K562 (cell line): ENCODE measurements at regions not wholly inside any gene's neighbourhood (a gene's known extent, or its start where the extent isn't known, plus 50 kb on each side); places are given as distances from the start of the nearest gene placed in this dataset.

ENCODE experiments used
- ATAC-seq: fragments of 200-7000 bp; cut with Tn5 transposase; 3 replicates; pipeline ENCODE4 v1.9.1; 2020; ENCODE audit warnings: moderate library complexity
- BruUV-seq: library from RNA; stranded (reverse); fragments of 400-500 nt; replicated peaks from 2 replicates; lab custom pipeline; 2021; lab: Mats Ljungman, UMichigan
- CTCF ChIA-PET: fragments of 300-600 bp; formaldehyde crosslinking; extraction: SDS; loops from one replicate; lab custom pipeline; 2021; ENCODE audit warnings: low intra/inter-chr PET ratio; lab: Yijun Ruan, JAX
- POLR2A ChIA-PET: fragments of 300-600, 350-650 bp; sonication (Branson Sonifier 250); formaldehyde crosslinking; extraction: SDS; loops from one replicate; lab custom pipeline; 2021; ENCODE audit warnings: antibody characterized with exemption, inconsistent platforms; lab: Yijun Ruan, JAX
- DNase-seq, 4 experiments: peaks; one replicate each; pipeline versions ENCODE4 v3.0.0 to v3.0.0-alpha.2; 2011 to 2018; ENCODE audit warnings: low spot score in 3 of 4, mixed read lengths in 3 of 4; ENCODE audit errors: extremely low read depth in 1 of 4
- FAIRE-seq: peaks from 2 replicates; lab custom pipeline; 2011; peaks lifted over from hg19 to GRCh38; lab: Jason Lieb, UNC
- H2AFZ ChIP-seq: 2 replicates; pipeline ENCODE4 v1.6.0; 2011; ENCODE audit warnings: low read depth, low read length, control low read depth, inconsistent platforms
- H3K27ac ChIP-seq: fragments of 200-600 bp; 3 replicates; pipeline ENCODE4 v1.8.0; 2011; ENCODE audit warnings: low read depth, mild to moderate bottlenecking, control low read depth, inconsistent platforms, low read length, moderate library complexity, mixed read lengths; ENCODE audit errors: extremely low read depth
- H3K27me3 ChIP-seq, 2 experiments: fragments of 300-600 bp in 1 of 2; 2 replicates in 1 of 2; 3 replicates in 1 of 2; pipeline versions ENCODE4 v1.6.0 to v1.8.0; 2011; ENCODE audit warnings: inconsistent platforms in 2 of 2, low read length in 2 of 2, mild to moderate bottlenecking in 1 of 2, mixed read lengths in 1 of 2, moderate library complexity in 1 of 2; ENCODE audit not compliant: control insufficient read depth in 2 of 2, insufficient read depth in 2 of 2
- H3K36me3 ChIP-seq: fragments of 300-600 bp; 3 replicates; pipeline ENCODE4 v1.8.0; 2011; ENCODE audit warnings: mild to moderate bottlenecking, low read length, inconsistent platforms; ENCODE audit not compliant: control insufficient read depth, insufficient read depth
- H3K4me1 ChIP-seq, 2 experiments: fragments of 200-600 bp in 1 of 2; replicated peaks in 1 of 2; 2 replicates in 1 of 2; 3 replicates in 1 of 2; pipeline versions ENCODE4 v1.5.1 to v1.8.0; 2011; ENCODE audit warnings: inconsistent platforms in 2 of 2, low read length in 2 of 2, mild to moderate bottlenecking in 1 of 2, mixed read lengths in 1 of 2, moderate library complexity in 1 of 2; ENCODE audit not compliant: control insufficient read depth in 2 of 2, insufficient read depth in 2 of 2
- H3K4me2 ChIP-seq: 2 replicates; pipeline ENCODE4 v1.6.1; 2011; ENCODE audit warnings: low read length, control low read depth, inconsistent platforms, mixed read lengths; ENCODE audit not compliant: insufficient read depth
- H3K4me3 ChIP-seq: fragments of 200-600 bp; sonication (generic), shearing (Covaris generic); 2 replicates; pipeline ENCODE4 v1.5.1; 2016; ENCODE audit warnings: control low read depth, inconsistent platforms
- H3K79me2 ChIP-seq: fragments of 200-600 bp; 3 replicates; pipeline ENCODE4 v1.8.0; 2011; ENCODE audit warnings: low read length, inconsistent platforms; ENCODE audit not compliant: control insufficient read depth, insufficient read depth
- H3K9ac ChIP-seq, 2 experiments: 2 replicates each; pipeline versions ENCODE4 v1.6.0 to v1.6.1; 2011; ENCODE audit warnings: low read depth in 2 of 2, low read length in 2 of 2, control low read depth in 1 of 2, inconsistent platforms in 1 of 2, mild to moderate bottlenecking in 1 of 2, mixed read lengths in 1 of 2; ENCODE audit not compliant: insufficient read depth in 1 of 2
- H3K9me1 ChIP-seq: one replicate; pipeline ENCODE4 v1.6.0; 2011; ENCODE audit warnings: inconsistent platforms, mild to moderate bottlenecking, low read length, moderate library complexity; ENCODE audit not compliant: control insufficient read depth, insufficient read depth
- H3K9me3 ChIP-seq: replicated peaks from 2 replicates; pipeline ENCODE4 v1.5.1; 2011; ENCODE audit warnings: low read depth, low read length, inconsistent platforms; ENCODE audit not compliant: control insufficient read depth, insufficient read depth
- H4K20me1 ChIP-seq: replicated peaks from 2 replicates; pipeline ENCODE4 v1.6.1; 2011; ENCODE audit warnings: low read length, inconsistent platforms, mixed read lengths; ENCODE audit not compliant: control insufficient read depth, insufficient read depth
- ATF7 ChIP-seq: fragments of 450-650 bp; IDR thresholded peaks from 2 replicates; pipeline ENCODE4 v1.7.1; 2014; ENCODE audit warnings: mild to moderate bottlenecking, moderate library complexity
- CSDE1 ChIP-seq, 2 experiments: fragments of 450-650 bp; IDR thresholded peaks; 2 replicates each; pipeline ENCODE4 v1.6.1; 2016; ENCODE audit warnings: mild to moderate bottlenecking in 1 of 2
- GTF2A2 ChIP-seq: IDR thresholded peaks from 2 replicates; pipeline ENCODE4 v1.6.1; 2016; ENCODE audit warnings: mild to moderate bottlenecking, missing genetic modification characterization, missing compliant biosample characterization
- HNRNPH1 ChIP-seq: fragments of 200-400 bp; formaldehyde crosslinking; optimal IDR thresholded peaks from 2 replicates; pipeline ENCODE3; 2017; ENCODE audit warnings: low read depth, mild to moderate bottlenecking, low read length, moderate library complexity
- PHF21A ChIP-seq: fragments of 450-650 bp; IDR thresholded peaks from 2 replicates; pipeline ENCODE4 v1.6.1; 2017; ENCODE audit warnings: low read depth, borderline replicate concordance
- PRPF4 ChIP-seq: fragments of 200-400 bp; formaldehyde crosslinking; IDR thresholded peaks from one replicate; pipeline ENCODE4 v1.6.1; 2017; ENCODE audit warnings: low read length, low read depth, mild to moderate bottlenecking; ENCODE audit not compliant: insufficient read depth, poor library complexity, severe bottlenecking
- SLC30A9 ChIP-seq: fragments of 250-450 bp; sonication (Bioruptor Pico); IDR thresholded peaks from 2 replicates; pipeline ENCODE4 v1.8.0; 2022; ENCODE audit warnings: mild to moderate bottlenecking, moderate library complexity
- SRSF7 ChIP-seq: fragments of 200-400 bp; formaldehyde crosslinking; optimal IDR thresholded peaks from 2 replicates; pipeline ENCODE3; 2017; ENCODE audit warnings: mild to moderate bottlenecking, low read depth, low read length
- U2AF2 ChIP-seq: fragments of 200-400 bp; formaldehyde crosslinking; optimal IDR thresholded peaks from 2 replicates; pipeline ENCODE3; 2017; ENCODE audit warnings: low read depth, mild to moderate bottlenecking, low read length
- WGBS: fragments of 100-300 bp; shearing (Covaris generic); methylation state at CpG from one replicate; pipeline ENCODE4 v1.1.6; 2016; ENCODE audit warnings: low coverage, mixed read lengths; ENCODE audit not compliant: insufficient coverage; ENCODE audit errors: missing lambda C conversion rate; 5-methylcytosine and 5-hydroxymethylcytosine counted together
- in situ Hi-C: fragments of 300-500 bp; cut with MboI; formaldehyde crosslinking; loops from 4 replicates; pipeline ENCODE4 v1.15.0; 2018; ENCODE audit warnings: inconsistent platforms, mixed read lengths
- intact Hi-C: fragments of 100-400 bp; cut with micrococcal nuclease; formaldehyde crosslinking; loops from 2 replicates; pipeline ENCODE4 v1.14.2; 2022
- TF ChIP-seq, protein P1 (sequence below): sonication (generic); formaldehyde crosslinking; IDR thresholded peaks from 2 replicates; pipeline ENCODE4 v1.8.1; 2023; ENCODE audit warnings: mild to moderate bottlenecking, missing genetic modification reagents, moderate library complexity
- TF ChIP-seq, protein P2 (sequence below): fragments of 200-800 bp; sonication (Bioruptor generic); IDR thresholded peaks from 2 replicates; pipeline ENCODE4 v1.6.1; 2017; ENCODE audit warnings: missing genetic modification characterization, missing compliant biosample characterization

DNA sequence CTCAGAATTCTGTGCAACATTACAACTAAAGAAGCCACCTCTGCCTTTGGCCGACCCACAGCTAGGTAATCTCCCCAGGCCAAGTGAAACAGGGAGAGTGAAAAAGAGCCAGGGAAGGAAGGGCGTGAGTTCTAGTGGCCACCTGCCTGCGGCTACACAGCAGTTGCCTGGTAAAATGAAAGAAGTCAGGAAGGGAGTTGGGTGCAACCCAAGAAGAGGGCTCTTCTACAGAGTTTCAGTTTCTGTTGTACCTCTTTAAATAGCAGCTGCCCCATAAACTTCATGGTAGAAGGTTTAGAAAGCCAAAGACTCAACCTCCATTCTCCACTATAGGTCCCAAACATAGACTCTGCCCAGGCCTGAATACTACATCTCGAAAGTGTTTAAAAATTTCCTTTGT lies 76.2 kb upstream of the TMEM168 start:
- no peak for FAIRE-seq
- POLR2A ChIA-PET: interaction anchor here (1.1 kb wide), 1 partner anchor 105 kb away, joined by 4 read pairs; no protein-coding TSS in a partner anchor
- Histone ChIP-seq H3K36me3 (no peaks in the 10 kb centered on the region), H3K79me2 (no peaks in the 10 kb centered on the region), H3K4me2 (no peak overlapping the region), H3K27me3 (no peaks in the 10 kb centered on the region), H4K20me1 (peaks cover 12% of the 10 kb centered on the region), H3K9ac (no peak overlapping the region), H3K9me1 (peaks cover 4% of the 10 kb centered on the region), H3K4me3 (no peak overlapping the region), H3K9me3 (no peaks in the 10 kb centered on the region), H3K4me1 (no peaks in the 10 kb centered on the region; a peak in 1 of 5 replicates), H2AFZ (no peak overlapping the region), H3K27ac (no peak overlapping the region)
- no peak for DNase-seq
- no TSS peak for BruUV-seq
- CTCF ChIA-PET: no interaction called here
- ATAC-seq: no peak
- in situ Hi-C loops (no loop called here), intact Hi-C loops (loop anchor here (5.0 kb wide), 1 partner anchor 174 kb away; no protein-coding TSS in a partner anchor)
- TF ChIP-seq CSDE1 (IDR thresholded peaks at IDR 0.05) (no peak), HNRNPH1 (no peak), SRSF7 (no peak), GTF2A2 (tag) (no peak)
- TF ChIP-seq, protein P1, sequence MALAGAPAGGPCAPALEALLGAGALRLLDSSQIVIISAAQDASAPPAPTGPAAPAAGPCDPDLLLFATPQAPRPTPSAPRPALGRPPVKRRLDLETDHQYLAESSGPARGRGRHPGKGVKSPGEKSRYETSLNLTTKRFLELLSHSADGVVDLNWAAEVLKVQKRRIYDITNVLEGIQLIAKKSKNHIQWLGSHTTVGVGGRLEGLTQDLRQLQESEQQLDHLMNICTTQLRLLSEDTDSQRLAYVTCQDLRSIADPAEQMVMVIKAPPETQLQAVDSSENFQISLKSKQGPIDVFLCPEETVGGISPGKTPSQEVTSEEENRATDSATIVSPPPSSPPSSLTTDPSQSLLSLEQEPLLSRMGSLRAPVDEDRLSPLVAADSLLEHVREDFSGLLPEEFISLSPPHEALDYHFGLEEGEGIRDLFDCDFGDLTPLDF (CRISPR knock-in tag): no peak
- WGBS: 11% methylated on average over 4 of the region's 4 CpGs

DNA sequence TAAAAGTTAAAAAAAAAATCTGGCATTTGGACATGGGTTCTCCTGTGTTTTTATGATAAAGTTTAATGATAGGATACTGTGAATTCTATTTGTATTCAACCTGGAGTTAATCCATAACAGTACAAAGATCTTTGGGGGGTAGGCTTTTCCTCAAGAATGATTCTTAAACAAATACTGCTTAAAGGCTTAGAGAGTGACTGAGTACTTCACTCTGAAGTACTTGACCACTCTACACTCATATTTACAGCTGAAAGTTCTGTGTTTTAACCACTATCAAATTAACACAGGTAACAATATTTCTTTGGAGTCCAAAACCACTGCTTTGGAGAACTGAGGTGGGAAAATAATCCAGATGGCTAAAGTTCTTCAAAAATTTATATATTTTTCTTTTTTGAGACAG lies 74.2 kb upstream of the TMEM168 start:
- intact Hi-C loops (no loop called here), in situ Hi-C loops (no loop called here)
- peaks cover 10% of the 10 kb centered on the region for H4K20me1 ChIP-seq
- H3K4me2 ChIP-seq: no peak overlapping the region
- no peaks in the 10 kb centered on the region for H3K36me3 ChIP-seq
- ChIA-PET CTCF (no interaction called here), POLR2A (no interaction called here)
- H3K9me3 ChIP-seq: no peaks in the 10 kb centered on the region
- no peak overlapping the region for H2AFZ ChIP-seq
- H3K27me3 ChIP-seq: no peaks in the 10 kb centered on the region
- H3K9me1 ChIP-seq: peaks cover 4% of the 10 kb centered on the region
- TF ChIP-seq PRPF4 (no peak), SLC30A9 (CRISPR knock-in tag) (no peak), PHF21A (no peak), U2AF2 (no peak), ATF7 (no peak)
- TF ChIP-seq, protein P2, sequence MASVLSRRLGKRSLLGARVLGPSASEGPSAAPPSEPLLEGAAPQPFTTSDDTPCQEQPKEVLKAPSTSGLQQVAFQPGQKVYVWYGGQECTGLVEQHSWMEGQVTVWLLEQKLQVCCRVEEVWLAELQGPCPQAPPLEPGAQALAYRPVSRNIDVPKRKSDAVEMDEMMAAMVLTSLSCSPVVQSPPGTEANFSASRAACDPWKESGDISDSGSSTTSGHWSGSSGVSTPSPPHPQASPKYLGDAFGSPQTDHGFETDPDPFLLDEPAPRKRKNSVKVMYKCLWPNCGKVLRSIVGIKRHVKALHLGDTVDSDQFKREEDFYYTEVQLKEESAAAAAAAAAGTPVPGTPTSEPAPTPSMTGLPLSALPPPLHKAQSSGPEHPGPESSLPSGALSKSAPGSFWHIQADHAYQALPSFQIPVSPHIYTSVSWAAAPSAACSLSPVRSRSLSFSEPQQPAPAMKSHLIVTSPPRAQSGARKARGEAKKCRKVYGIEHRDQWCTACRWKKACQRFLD (CRISPR knock-in tag): no peak
- no peak overlapping the region for H3K27ac ChIP-seq
- no peaks in the 10 kb centered on the region for H3K79me2 ChIP-seq
- H3K4me1 ChIP-seq: no peaks in the 10 kb centered on the region; a peak in 1 of 5 replicates
- DNase-seq (no peak), FAIRE-seq (no peak), ATAC-seq (no peak)
- no peak overlapping the region for H3K9ac ChIP-seq
- H3K4me3 ChIP-seq: no peak overlapping the region
- no TSS peak for BruUV-seq
